Hematopoietic multipotent progenitor cell treated with erythropoietin and hydrocortisone succinate and interleukin-3 and kit ligand, for 4 days (in vitro differentiated cells): ENCODE measurements at regions not wholly inside any gene's neighbourhood (a gene's known extent, or its start where the extent isn't known, plus 50 kb on each side); places are given as distances from the start of the nearest gene placed in this dataset.
"Not testable (repeated sequence)": the region's sequence is repeated elsewhere in the genome, so short reads cannot be mapped to it uniquely, and the experiment has no call there.

ENCODE experiments used
- DNase-seq: peaks from one replicate; pipeline ENCODE4 v3.0.0-alpha.2; 2015

GRCh38 chr7:69062020-69062765 lies 536.1 kb upstream of the AUTS2 start:
- DNase-seq: no peak

DNA sequence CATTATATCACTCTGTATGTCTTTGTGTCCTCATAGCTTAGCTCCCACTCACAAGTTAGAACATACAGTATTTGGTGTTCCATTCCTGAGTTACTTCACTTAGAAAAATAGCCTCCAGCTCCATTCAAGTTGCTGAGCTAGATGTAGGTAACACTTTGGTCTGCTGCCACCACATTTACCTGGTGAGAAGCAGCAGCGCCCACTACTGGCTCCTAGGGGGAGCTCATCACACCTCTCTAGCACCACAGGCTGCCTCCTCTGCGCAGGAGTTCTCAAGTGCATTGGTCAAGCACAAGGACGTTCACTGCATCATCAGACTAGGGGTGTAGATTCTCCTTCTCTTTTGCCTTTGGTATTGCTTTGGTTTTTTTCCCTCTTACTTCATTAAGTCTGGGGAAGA lies 530.9 kb upstream of the AUTS2 start:
- DNase-seq: peak; percentile 4

DNA sequence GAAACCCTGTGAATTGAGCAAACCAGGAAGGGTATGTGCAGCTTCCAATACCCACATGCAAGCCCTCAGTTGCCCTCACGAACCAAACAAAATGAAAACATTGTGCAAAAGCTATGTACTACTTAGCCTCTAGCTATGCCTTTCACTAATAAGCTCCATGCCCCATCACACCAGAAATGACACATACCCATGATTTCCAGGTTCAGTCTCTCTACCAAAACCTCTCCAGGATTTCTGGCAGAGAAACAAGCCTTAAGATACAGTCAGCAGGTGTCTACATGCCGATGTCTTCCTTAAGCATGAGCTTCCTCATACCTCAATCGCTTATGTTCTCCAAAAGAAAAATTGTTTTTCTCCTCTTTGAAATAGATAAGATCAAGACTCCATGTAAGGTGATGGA lies 527.8 kb upstream of the AUTS2 start:
- DNase-seq: no peak

DNA sequence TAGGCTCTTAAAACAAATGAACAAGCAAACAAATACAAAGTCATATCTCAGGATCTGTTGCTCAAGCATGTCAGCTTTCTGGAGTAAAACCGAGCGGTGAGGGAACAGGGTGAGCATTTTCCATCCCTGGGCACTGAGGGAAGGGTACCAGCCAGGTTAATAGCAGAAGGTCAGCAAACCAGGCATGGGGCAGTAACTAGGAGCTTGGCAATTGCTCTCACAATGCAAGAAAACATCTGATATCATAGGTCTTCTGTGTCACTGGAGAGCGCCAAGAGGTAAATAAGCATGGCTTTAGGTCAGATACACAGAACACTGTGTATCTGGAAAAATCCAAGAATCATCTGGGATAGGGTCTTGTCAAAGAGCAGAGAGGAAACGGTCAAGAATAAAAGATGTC lies 521.7 kb upstream of the AUTS2 start:
- DNase-seq: no peak

DNA sequence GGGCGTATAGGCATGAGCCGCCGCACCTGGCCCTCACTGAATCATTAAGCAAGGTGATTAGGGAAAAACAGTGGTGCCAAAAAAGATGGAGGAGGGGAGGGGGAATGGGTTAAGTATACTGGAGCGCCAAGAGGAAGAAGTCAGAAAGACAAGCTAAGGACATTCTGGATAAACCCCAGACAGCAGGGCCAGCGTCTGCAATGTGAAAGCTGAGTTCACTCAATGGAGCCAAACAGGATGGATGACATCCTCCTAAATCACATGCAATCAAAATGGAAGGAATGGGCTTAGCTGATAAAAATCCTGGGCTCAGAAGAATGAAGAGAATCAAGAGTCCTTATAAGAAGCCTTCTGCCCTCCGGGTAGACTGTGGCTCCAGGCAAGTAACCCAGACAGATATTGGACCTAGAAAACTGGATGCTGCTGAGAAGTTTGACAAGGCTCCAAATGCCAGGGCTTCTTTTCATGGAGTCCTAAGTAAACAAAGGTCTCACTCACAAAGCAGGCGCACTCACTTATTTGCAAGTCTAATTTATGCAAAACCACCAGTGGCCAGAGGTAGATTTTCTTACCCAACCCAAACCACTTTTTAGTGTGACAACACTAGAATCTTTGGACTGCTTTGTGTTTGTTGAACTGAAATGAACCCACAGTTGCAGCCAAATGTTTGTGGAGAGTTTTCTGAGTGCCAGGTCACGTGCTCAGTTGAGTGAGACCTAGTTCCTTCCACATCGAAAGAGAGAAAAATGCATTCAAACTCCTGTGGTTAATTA lies 519.1 kb upstream of the AUTS2 start:
- no peak for DNase-seq

DNA sequence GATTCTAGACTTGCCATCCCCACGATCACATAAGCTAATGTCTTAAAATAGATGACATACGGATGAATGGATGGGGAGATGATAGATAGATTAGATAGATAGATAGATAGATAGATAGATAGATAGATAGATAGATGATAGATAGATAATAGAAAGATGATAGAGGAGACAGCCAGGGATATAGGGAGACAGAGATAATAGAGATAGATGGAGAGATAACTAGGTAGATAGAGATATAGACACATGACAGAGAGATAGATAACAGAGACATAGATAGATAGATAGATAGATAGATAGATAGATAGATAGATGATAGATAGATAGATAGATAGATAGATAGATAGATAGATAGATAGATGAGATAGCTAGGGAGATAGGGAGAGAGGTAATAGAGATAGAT lies 511.0 kb upstream of the AUTS2 start:
- not testable (repeated sequence) for DNase-seq

DNA sequence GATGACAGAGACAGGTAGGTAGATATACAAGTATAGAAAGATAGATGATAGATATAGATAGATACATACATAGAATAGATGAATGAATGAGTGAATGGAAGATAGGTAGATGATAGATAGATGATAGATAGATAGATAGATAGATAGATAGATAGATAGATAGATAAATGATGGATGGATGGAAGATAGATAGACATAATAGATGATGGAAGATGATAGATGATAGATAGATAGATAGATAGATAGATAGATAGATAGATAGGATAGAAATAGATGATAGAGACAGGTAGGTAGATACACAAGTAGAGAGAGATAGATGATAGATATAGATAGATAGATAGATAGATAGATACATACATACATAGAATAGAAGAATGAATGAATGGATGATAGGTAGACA lies 510.1 kb upstream of the AUTS2 start:
- DNase-seq: no peak

GRCh38 chr7:69090936-69091335 lies 507.3 kb upstream of the AUTS2 start:
- DNase-seq: no peak

GRCh38 chr7:69091521-69091920 lies 506.8 kb upstream of the AUTS2 start:
- no peak for DNase-seq

DNA sequence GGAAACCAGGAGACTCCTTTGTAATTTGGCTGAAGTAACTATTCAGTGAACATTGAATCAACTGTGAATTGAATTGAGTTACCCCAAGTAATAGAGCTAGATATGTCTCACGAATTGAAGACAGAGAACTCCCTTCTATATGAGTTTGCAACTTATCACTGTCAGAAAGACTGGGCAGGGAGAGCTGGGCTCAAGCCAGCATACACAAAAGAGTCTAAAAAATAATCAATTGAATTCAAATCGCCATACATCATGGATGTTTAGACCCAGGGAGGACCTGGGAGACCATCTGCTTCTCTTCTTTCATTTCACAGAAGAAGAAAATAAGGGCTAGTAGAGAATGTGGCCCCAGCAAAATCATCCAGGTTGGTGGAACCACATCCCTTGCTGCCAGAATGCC lies 503.1 kb upstream of the AUTS2 start:
- no peak for DNase-seq

- DNase-seq: no peak
Observed at GRCh38 chr7:69095649-69096048, 502.6 kb upstream of the AUTS2 start.

- no peak for DNase-seq
Observed at GRCh38 chr7:69104023-69104422, 494.3 kb upstream of the AUTS2 start.

DNA sequence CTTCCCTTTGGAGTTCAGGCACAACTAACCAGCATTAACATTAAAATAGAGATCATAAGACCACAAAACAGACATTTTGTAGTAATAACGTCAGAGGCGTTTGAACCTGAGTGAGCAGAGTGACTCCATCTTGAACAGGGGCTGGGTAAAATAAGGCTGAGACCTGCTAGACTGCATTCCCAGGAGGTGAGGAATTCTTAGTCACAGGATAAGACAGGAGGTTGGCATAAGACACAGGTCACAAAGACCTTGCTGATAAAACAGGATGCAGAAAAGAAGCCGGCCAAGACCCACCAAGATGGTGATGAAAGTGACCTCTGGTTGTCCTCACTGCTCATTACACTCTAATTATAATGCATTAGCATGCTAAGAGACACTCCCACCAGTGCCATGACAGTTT lies 493.2 kb upstream of the AUTS2 start:
- DNase-seq: no peak

DNA sequence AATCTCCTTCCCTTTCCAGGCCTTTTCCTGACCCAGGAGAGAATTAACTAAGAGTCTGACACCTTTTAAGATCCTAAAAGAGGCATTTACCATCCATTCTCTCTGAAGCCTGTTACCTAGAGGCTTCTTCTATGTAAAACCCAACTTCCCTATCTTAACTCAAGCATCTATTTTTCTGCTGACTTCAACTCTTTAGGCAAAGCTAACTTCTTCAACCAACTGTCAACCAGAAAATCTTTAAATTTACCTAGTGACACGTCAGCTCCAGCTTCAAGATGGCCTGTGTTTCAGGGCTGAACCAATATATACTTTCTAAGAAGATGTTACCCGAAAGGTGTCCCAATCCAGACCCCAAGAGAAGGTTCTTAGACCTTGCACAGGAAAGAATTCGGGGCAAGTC lies 492.3 kb upstream of the AUTS2 start:
- no peak for DNase-seq

GRCh38 chr7:69106449-69106848 lies 491.8 kb upstream of the AUTS2 start:
- not testable (repeated sequence) for DNase-seq

- not testable (repeated sequence) for DNase-seq
Observed at GRCh38 chr7:69106946-69107345, 491.3 kb upstream of the AUTS2 start.

GRCh38 chr7:69108097-69108496 lies 490.2 kb upstream of the AUTS2 start:
- DNase-seq: no peak

- no peak for DNase-seq
Observed at GRCh38 chr7:69109246-69109645, 489.0 kb upstream of the AUTS2 start.

DNA sequence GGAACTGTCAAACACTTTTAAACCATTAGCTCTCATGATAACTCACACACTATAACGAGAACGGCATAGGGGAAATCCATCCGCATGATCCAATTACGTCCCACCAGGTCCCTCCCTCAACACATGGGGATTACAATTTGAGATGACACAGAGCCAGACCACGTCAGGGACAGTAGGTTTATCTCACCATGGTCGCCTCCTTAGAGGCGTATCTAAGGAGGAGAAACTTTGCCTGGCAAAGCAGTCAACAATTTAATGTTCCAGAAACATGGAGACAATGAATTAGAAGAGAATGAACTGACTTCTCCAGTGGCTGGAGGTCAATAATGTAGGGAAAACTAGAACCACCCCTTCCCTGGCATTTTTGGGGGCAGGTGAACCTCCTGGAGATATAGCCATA lies 488.4 kb upstream of the AUTS2 start:
- no peak for DNase-seq

DNA sequence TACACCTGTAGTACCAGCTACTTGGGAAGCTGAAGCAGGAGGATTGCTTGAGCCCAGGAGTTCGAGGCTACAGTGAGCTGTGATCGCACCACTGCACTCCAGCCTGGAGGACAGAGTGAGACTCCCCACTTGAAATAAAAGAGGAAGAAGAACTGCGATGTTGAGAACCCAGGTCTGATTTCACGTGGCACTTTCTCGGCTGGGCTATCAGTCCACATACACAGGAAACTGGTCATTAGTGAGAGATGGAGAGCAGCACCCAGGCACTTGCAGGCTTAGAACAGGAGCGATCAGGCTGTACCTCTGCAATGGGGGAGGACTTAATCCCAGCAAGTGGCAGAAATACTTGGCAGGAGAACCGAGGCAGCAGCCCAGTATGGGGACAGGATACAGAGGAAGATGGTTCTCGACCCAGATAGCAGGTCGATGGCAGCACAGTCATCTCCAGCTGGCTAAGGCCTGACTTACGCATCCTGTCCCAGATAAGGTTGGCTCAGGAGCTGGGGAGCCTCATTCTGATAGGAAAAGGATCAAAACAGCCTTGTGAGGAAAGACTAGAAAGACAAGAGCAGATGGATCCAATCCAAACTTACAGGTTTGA lies 487.7 kb upstream of the AUTS2 start:
- DNase-seq: no peak

- no peak for DNase-seq
Observed at GRCh38 chr7:69114374-69114773, 483.9 kb upstream of the AUTS2 start.

DNA sequence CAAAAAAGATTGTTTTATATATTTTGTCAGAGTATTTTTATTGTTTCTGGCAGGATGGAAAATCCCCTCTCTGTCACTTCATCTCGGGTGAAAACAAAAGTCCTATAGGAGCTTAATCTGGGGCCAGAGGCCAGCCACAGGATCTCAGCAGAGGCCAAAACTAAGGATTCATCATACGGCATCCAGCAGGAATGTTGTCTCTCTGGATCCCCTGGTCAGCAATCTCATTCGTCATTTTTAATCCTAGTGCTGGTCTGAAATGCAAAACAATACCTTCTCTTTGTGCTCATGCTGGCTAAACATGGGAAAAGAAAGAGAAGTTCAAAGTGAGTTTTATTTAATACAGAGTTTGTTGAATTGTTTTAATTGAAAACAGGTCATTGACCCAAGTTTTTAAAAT lies 482.5 kb upstream of the AUTS2 start:
- DNase-seq: no peak

DNA sequence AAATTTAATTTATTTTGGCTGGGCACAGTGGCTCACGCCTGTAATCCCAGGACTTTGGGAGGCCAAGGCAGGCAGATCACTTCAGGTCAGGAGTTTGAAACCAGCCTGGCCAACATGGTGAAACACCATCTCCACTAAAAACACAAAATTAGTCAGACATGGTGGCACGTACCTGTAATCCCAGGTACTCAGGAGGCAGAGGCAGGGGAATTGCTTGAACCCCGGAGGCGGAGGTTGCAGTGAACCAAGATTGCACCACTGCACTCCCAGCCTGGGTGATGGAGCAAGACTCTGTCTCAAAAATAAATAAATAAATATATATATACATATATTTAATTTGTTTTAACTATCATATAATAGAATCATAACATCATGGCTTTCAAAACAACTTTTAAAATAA lies 482.1 kb upstream of the AUTS2 start:
- not testable (repeated sequence) for DNase-seq

- DNase-seq: no peak
Observed at GRCh38 chr7:69122953-69123352, 475.3 kb upstream of the AUTS2 start.
